ENCODE measurements at regions not wholly inside any gene's neighbourhood (a gene's known extent, or its start where the extent isn't known, plus 50 kb on each side); places are given as distances from the start of the nearest gene placed in this dataset.

DNA sequence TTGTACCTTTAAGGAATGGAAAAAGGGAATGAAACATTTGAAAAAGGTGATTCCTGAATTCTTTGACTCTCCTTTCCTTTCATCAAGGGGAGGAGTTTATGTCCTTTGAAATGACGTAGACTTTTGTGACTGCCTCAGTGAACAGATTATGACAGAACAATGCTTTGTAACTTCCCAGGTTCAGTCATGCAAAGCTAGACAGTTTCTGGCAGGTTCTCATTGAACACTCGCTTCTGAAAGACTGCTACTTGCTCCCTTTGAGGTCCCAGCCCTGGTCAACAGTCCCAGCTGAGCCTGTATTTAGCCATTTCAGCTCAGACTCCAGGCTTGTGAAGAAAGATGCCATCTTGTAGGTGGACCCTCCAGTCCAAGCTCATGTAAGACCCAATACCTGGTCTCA is 1178.9 kb downstream of the BCL11B start:
- no peak for DNase-seq

DNA sequence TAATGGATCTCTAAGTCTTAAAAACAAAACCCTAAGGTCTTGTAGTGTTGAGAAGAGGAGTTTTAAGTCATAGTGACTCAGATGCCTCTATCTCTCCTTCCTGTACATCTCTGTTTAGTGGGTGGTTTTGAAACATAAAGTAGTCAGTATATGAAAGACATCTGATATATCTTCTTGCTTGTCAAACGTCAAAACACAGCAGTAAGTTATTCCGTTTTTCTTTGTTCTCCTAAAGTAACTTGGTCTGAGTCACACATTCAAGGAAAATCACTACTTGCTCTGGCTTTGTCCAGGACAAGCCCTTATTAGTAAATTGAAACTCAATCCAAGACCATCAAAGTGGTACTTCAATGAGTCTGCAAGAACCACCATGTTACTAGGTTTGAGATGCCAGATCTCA is 1172.5 kb downstream of the BCL11B start:
- no peak for DNase-seq

DNA sequence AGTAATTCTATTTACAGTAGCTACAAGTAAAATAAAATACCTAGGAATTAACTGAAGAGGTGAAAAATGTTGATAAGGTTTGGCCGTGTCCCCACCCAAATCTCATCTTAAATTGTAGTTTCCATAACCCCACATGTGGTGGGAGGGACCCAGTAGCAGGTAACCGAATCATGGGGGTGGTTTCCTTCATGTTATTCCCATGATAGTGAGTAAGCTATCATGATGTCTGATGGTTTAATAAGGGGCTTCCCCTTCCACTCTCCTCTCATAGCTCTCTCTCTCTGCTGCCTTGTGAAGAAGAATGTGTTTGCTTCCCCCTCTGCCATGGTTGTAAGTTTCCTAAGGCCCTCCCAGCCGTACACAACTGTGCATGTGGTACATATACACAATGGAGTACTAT is 1170.7 kb downstream of the BCL11B start:
- no peak for DNase-seq

DNA sequence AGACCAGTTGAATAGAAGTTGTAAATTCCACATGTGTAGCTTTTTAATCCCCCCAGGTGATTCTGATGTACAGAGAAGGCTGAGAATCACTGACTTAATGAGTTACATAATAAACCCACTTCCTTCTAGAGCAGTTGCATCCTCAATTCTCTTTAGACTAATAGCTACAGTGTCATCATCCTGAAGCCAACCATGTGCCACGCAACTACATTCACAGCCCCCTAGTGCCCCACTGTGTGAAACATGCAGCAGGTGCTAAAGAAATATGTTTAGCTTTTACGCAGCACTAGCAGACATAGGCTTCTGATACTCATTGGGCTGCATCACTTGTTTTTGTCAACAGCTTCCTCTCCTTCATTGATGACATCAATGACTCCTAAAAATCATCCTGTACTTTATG is 1168.3 kb downstream of the BCL11B start:
- DNase-seq = no peak

DNA sequence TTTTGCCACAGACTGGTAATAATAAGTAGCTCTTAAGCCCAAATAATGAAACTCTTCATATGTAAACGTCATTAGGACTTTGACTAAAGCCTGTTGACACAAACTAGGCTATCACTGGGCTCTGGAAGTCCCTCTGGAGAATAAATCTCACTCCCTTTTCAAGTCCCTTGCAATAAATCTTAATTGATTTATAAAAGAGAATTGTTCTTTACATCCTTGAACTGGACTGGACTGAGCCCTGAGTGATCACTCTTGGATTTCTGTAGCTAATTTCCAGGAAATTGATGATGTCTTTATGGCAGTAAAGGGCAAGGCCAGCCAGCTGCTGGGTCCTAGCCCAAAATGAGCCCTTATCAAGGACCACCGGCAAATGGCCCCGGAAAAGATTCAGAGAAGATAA is 1162.7 kb downstream of the BCL11B start:
- DNase-seq = no peak

DNA sequence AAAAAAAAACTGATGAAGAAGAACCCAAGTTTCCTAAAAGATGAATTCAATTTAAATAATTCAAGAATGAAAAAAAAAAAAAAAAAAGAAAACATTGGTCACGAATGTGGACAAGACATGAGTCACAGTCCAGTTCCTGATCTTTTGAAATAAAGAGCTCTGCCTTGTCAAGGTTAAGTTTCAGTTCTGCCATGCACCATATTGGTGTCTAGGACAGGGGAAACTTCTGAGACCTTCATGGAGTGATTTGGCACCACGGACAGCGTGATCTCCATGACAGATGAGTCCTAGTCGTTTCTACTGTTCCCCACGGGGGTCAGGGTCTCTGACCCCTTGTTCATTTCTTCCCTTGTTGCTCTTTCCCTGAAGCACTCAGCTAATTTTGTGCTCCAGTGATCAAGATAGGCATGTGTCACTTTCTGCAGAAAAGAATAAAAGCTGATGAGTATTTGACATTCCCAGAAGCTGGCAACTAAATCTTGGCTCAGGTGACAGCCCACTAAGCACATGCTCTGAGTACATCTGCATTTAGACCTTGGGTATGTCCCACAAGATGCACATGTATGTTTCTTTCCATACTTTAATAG is 1159.7 kb downstream of the BCL11B start:
- DNase-seq = no peak

DNA sequence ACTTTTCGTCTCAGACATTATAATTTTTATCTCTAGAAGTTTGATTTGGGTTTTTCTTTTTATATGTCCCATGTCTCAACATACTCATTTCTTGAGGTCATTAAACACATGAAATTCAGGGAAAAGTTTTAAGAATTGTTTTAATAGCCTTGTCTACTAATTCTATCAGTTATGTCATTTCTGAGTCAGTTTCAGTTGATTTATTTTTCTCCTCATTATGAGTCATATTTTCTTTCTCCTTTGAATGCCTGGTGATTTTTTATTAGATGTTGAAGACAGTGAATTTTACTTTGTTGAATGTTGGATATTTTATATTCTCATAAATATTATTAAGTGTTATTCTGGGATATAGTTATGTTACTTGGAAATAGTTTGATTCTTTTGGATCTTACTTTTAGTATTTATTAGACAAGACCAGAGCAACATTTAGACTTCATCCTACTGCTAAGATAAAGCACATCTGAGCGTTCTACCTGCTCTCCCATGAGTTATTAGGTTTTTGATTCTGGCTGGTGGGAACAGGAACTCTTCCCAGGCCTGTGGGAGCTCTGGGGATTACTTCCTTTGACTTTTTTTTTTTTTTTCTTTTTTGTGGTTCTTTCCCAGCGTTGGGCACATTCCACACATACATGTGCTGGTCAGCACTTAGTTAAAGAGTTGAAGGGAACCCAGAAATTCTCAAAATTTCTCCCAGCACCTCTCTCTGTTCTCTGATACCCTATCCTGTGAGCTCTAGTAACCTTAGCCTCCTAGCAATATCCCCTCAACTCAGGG is 1157.7 kb downstream of the BCL11B start:
- no peak for DNase-seq

DNA sequence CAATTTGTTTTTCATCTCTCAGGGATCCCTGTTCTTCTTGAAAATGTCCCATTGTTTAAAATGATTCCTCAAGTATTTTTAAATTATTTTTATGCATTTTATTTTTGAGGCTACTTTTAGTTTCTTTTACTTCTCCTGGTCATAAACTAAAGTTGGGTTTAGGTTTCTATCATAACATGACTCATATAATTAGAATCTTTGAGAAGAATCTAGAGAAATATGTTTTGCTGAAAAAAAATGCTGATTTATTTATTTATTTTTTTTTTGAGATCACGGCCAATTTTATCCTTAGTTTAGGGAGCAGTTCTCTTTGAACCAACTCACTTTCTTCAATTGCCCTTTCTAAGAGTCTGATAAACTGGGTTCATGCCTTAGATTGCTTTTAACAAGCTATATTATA is 1157.1 kb downstream of the BCL11B start:
- no peak for DNase-seq

DNA sequence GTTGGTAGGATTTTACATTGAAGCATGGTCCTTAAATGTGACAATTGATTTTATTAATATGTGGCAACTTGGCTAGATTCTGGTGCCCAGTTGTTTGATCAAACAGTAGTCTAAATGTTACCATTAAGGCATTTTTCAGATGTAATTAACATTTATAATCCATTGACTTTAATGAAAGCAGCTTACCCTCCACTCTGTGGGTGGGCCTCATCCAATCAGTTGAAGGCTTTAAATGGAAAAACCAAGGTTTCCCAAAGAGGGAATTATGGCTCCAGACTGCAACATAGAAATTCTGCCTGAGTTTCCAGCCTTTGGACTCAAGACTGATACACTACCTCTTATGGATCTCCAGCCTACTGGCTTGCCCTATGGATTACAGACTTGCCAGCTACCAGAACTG is 1153.2 kb downstream of the BCL11B start:
- no peak for DNase-seq

DNA sequence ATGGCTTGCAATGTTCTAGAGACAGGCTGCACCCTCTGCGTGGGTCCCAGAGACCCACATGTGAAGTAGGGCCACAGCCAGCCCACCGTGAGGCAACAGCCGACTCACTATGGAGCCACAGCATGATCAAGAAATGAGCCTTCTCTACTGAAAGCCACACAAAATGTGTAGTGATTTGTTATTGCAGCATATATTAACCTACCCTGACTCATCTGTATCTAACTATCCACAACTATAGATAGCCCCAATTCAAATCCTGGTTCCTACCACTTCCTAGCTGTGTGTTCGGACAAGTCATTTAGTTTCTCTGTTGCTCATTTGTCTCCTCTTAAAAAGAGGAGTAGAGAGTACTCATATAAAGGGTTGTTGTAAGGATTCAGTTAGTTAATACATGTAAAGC is 1152.3 kb downstream of the BCL11B start:
- DNase-seq = no peak

DNA sequence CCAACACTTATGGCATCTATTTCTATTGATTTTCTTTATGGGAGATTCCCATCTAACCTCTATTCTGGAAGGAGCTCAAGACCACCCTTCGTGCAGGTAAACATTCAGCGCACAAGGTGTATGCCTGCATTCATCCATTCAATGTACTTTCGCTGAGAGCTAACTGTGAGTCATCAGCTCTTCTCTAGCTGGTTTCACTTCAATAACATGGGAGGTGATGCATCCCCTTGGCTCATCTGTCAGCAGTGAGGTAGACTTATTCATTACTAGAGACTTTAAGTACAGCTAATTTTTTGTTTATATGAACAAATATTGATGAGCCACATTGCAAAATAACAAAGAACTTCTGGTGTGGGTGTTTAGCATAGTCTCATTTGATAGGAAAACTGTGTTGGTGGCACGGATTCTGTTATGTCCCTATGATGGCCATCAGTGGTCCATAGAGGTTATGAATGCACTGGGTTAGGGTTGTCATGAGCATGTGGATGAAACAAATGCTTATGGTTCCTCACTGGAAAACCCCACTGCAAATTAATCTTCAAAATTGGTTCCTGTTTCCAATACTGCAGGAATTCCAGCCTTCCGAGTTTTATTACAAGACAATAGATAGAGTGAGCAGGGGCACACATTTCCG is 1151.0 kb downstream of the BCL11B start:
- no peak for DNase-seq

DNA sequence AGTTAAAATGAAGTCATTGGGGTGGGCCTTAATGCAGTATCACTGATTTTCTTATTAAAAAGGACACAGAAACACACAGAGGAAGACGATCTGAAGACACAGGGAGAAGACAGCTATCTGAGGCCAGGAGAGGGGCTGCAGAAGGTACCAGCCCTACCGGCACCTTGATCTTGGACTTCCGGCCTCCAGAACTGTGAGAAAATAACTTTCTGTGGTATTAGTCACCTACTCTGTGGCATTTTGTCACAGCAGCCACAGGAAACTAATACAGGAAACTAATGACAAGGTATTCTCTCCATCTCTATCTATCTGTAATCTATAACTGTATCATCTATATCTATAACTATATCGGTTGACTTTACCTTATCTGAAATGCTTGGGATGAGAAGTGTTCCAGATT is 1149.5 kb downstream of the BCL11B start:
- no peak for DNase-seq

DNA sequence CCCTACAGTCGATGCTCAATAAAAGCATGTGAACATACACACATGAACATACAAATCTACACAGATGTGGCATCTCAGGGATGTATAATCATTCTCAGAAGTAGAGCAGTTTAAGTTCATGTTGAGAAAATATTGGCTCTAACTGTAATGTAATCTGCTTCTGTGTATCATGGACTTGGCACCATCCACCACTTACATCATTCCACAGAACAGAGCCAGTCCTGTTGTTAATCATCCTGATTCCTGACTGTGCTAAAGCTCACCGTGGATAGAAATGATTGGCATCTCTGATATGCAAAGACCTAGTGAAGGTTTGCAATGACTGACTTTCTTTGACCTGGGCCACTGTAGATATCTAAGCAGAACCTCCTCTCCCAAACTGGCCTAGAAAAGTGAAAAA is 1141.3 kb downstream of the BCL11B start:
- no peak for DNase-seq

DNA sequence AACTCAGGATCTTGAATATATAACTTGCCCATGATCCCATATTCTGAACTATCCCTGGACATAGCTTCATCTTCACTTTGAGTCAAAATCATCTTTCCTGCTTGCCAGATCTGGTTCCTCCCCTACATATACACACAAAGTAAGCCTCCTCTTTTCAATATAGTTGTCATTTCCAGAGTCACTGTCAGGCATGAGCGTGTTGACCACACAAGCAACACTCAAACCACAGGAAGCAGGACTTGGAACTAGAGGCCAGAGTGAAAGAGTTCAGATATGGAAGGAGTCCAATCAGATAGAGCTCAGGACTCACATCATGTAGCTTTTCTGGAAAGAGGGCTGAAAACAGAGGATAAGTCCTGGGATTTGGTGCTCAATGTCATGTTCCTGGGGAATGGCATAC is 1140.6 kb downstream of the BCL11B start:
- DNase-seq = no peak

DNA sequence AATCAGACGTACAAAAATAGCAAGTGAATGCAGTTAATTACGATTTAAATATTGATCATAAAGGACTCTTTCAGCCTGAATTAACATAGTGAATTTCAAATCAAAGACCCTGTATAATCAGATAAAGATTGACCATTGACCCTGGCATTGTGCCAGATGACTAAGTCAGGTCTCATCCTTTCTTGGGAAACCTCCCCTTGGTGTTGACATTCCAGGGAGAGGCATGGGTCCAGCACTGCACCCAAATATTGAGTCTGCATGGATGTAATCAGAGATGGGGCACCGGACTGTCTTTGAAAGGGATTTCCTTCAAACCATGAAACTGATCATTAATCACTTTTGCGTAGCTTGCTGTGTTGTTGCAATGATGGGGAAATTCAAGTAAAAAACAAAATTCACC is 1138.2 kb downstream of the BCL11B start:
- DNase-seq = no peak

DNA sequence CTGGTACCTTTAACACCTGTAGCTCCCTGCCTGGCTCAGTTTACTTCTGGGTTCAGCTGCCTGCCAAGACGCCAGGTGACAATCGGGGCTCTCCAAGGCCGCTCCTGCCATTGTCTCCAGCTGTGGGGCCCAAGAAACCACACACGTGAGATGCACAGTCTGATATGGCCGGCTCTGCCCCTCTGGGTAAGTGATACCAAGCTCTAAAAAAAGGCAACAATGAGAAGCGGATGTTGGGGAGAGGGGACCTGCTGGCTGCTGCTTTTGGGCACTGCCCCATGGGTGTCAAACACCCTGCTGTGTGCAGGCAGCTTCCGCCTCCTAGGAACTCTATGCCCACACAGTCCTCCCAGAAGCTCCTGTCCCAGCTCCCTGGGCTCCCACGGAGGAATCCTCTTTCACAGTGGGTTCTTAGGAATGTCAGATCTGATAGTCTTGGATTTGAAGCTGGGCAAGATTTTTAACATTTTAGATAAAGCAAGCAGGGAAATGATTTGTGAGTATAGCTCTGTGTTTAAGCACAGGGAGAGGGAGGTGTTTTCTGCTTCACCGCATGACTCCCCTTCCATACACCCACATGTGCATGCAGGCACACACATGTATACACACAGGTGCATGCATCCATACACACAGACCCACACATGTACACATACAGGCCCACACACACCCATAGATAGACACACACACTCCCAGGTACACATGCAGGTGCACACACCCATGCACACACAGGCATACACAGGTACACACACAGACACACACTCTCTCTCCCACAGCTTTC is 1135.8 kb downstream of the BCL11B start:
- no peak for DNase-seq

DNA sequence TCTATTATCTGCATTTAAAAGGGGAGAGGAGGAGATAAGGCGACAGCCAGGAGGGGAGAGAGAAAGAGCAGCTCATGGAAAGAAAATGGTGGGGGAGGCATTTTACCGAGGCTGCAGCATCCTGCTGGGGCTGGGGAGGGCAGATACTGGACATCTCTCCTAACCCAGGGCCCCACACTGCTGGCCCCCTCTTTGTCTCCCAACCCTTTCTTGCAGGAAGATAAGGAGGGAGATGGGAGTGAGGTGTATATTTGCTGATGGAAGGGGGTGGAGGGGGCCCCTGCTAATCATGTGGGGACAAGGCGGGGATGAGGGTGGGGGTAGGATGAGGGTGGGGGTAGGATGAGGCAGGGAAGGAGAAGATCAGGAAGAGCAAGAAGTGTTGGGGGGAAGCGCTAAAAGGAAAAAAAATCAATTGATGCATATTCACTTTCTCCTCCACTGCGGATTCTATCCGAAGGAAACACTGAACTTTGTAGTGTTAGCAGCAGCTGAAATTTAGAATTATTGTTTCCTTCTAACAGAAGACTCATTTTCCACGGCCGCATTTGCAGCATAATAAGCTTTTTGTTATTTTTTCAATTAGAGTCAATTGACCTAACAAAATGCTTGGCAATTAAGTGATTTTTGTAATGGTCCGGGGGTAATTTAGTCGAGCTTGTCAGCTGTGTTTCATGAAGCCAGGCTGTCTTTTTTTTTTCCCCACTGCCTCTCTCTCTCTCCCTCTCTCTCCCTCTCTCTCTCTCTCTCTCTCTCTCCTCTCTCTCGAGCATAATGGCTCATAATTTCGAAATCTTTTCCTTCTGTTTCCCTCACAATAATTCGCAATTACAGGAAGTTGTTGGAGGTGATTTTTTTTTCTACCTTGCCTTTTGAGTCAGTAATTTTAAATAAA is 1134.6 kb downstream of the BCL11B start:
- DNase-seq = no peak

DNA sequence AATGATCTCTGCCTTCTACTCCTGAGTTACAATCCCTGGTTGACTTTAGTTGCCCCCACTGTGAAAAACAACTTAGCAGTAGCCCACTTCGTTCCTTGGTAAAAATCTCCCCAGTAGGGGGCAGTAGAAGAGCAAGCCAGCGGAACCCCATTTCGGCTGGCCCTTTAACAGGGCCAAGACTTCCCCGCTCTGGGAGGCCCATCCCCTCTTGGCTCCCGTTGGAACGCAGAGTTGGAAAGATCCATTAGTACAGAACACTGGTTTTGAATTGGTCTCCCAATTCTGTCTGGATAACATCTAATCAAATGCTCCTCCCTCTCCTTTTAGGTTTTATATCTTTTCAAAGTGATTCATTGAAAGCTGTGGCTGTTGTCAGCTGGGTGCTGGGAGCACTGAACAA is 1133.3 kb downstream of the BCL11B start:
- DNase-seq = no peak

DNA sequence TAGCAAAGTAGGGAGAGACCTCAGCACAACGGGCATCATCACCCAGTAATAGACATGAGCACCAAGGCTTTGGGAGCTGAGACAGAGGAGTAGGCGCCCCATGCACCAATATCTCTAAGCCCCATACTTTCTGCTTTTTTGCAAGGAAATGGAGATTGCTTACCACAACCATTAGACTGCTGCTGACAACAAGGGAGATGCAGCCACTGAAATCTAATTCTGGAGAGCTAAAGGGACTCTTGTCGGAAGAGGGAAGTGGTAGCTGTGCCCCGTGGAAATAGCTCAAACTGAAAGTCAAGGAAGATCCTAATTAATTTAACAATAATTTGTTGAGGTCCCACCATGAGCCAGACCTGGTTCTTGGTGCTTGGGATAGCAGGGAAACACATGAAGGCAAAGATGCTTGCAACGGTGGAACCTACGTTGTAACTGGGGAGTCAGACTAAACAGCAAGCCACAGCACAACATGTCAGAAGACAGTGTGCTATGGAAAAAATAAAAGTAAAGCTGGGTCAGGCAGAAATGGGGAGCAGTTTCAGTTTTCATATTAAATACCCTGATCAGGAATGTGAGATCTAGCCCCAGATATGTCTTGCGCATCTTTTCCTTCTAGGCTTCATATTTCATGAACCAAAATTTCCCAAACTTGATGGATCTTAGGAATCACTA is 1131.0 kb downstream of the BCL11B start:
- DNase-seq = no peak

DNA sequence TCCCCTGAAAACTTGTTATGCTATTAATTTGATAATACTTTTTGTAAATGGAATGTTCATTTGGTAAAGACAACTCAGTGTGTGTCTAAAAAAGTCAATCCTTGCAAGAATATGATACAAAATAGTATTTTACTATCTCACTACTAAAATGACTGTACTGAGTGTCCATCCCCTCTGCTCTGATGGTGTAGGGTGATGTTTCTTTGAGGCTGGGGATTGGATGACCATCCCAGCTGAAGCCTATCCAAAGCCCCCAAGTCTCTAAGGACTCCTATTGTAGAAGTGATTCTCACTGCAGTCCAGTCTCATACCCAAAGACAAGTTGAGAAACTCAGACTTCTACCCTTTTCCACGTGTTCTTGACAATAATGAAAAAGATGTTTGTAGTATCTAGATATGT is 1128.4 kb downstream of the BCL11B start:
- DNase-seq = no peak

DNA sequence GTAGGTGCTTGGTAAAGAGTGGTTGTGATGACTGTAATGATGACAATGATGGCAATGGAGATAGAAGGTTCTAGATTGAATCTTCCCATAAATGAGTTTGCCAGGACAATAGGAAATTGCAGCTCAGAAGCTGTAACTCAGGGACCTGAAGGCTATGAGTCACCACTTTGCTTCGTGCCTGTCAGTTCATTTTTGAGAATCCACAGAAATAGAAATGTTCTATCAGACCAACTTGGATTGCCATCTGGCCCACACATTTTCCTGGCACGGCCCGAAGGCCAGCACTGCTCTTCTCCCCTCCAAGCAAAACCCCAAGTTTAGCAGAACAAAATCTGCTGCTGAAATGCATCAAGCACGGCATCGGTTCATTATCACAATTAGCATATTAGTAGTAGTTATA is 1127.0 kb downstream of the BCL11B start:
- no peak for DNase-seq

DNA sequence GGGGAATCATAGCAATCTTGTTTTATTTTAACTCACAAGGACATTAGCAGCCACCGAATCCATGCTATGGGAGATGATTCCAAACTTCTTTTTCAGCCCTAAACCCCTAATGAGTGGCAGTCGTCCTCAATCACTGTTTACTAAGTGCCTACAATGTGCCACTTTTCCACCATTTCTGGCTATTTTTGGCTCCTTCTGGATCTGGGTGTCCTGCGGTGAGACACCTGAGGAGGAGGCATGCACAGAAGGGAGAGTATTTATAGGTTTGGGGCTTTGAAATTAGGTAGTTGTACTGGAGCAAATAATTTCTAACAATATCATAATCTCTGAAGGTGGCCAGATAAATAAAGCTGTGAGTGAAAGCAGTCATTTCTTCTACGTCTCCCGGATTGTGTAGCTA is 1125.6 kb downstream of the BCL11B start:
- DNase-seq = no peak
